ENCODE measurements at regions not wholly inside any gene's neighbourhood (a gene's known extent, or its start where the extent isn't known, plus 50 kb on each side); places are given as distances from the start of the nearest gene placed in this dataset.
A peak's percentile ranks its signal among the peaks of the same experiment; 100 is the strongest.

- DNase-seq (ENCODE audit: low spot score) (no peak), ATAC-seq (peak; percentile 16; the same call in 1 of the 3 replicates)
- H2AFZ ChIP-seq: peak overlapping the region; percentile 38; the same call in 1 of the 2 replicates
- Mint-ChIP-seq H3K27me3 (ENCODE audit: insufficient read depth, low read depth, poor library complexity) (peaks cover 8% of the 10 kb centered on the region), H3K4me1 (peaks cover 21% of the 10 kb centered on the region), H3K4me3 (no peak overlapping the region), H3K36me3 (ENCODE audit: low read depth) (no peaks in the 10 kb centered on the region), H3K27ac (peak overlapping the region; percentile 56; the same call in 1 of the 2 replicates), H3K9me3 (no peaks in the 10 kb centered on the region)
- H3K27ac ChIP-seq (ENCODE audit: low read depth): no peak overlapping the region
- no peak overlapping the region for H3K4me3 ChIP-seq
- H3K4me2 ChIP-seq: no peak overlapping the region
- H3F3A ChIP-seq (replicated peaks; ENCODE audit: low read depth): no peaks in the 10 kb centered on the region
- peaks cover 10% of the 10 kb centered on the region; the same call in 1 of the 2 replicates for H3K4me1 ChIP-seq (ENCODE audit: insufficient read depth)
- H3K9me2 ChIP-seq (ENCODE audit: insufficient read depth): 0 out of 2 replicates have a peak, but pooled peaks cover 7% of the 10 kb centered on the region
- H3K79me2 ChIP-seq (replicated peaks; ENCODE audit: insufficient read depth): no peaks in the 10 kb centered on the region
- TF ChIP-seq EZH2 (IDR thresholded peaks at IDR 0.05; ENCODE audit: low read depth, unreplicated experiment) (no peak), REST (IDR thresholded peaks at IDR 0.05; ENCODE audit: unreplicated experiment) (no peak)
- no peaks in the 10 kb centered on the region for H3K27me3 ChIP-seq (ENCODE audit: insufficient read depth)
- no peaks in the 10 kb centered on the region for H4K20me1 ChIP-seq (replicated peaks; ENCODE audit: insufficient read depth)
- no peaks in the 10 kb centered on the region for H3K36me3 ChIP-seq (ENCODE audit: insufficient read depth)
Observed at GRCh38 chr3:10625323-10625722, 119.9 kb upstream of the ATP2B2 start.

DNA sequence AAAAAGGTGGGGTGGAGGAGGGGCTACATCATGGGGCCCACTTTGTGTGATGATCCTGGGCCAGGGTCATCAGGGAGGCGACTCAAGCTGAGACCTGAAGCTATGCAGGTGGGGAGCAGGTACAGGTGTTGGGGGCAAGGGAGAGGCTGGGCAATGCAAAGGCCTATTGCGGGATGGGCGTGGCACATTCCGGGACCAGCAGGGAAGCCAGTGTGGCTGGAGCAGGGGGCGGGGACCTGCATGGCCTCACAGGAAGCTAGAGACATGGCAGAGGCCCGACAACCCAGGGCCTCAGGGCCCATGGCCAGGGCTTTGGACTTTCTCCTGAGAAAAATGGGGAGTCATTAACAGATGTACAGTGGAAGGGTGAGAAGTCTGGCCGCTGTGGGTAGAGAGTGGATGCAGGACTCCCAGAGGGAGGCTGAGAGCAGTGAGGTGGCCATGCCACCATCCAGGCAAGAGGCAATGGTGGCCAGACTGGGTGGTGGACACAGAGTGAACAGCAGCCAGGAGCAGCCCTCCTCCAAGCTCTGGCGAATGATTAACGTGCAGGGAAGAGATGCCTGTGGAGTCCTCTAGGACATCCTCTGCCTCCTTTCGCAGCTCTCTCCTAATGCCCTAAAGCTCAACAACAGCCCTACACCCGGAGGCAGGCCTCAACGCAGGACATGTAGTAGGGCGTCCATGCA, 122.6 kb upstream of the ATP2B2 start:
- H4K20me1 ChIP-seq (replicated peaks; ENCODE audit: insufficient read depth): no peaks in the 10 kb centered on the region
- H3K36me3 ChIP-seq (ENCODE audit: insufficient read depth): no peaks in the 10 kb centered on the region
- peaks cover 10% of the 10 kb centered on the region; the same call in 1 of the 2 replicates for H3K4me1 ChIP-seq (ENCODE audit: insufficient read depth)
- H3K27me3 ChIP-seq (ENCODE audit: insufficient read depth): no peaks in the 10 kb centered on the region
- 0 out of 2 replicates have a peak, but pooled peaks cover 7% of the 10 kb centered on the region for H3K9me2 ChIP-seq (ENCODE audit: insufficient read depth)
- H2AFZ ChIP-seq: no peak overlapping the region
- no peaks in the 10 kb centered on the region for H3K36me3 Mint-ChIP-seq (ENCODE audit: low read depth)
- no peaks in the 10 kb centered on the region for H3K79me2 ChIP-seq (replicated peaks; ENCODE audit: insufficient read depth)
- no peak overlapping the region; the same call in 1 of the 2 replicates for H3K27ac Mint-ChIP-seq
- no peak overlapping the region for H3K27ac ChIP-seq (ENCODE audit: low read depth)
- H3K4me3 Mint-ChIP-seq: no peak overlapping the region
- H3F3A ChIP-seq (replicated peaks; ENCODE audit: low read depth): no peaks in the 10 kb centered on the region
- no peak overlapping the region for H3K4me3 ChIP-seq
- H3K4me2 ChIP-seq: peak overlapping the region; percentile 57; the same call in 1 of the 2 replicates
- ATAC-seq: peak; percentile 90
- H3K27me3 Mint-ChIP-seq (ENCODE audit: insufficient read depth, low read depth, poor library complexity): peaks cover 11% of the 10 kb centered on the region
- DNase-seq (ENCODE audit: low spot score): peak; percentile 61
- H3K9me3 Mint-ChIP-seq: no peaks in the 10 kb centered on the region
- peaks cover 20% of the 10 kb centered on the region for H3K4me1 Mint-ChIP-seq
- TF ChIP-seq ZNF114 (CRISPR knock-in tag; IDR thresholded peaks at IDR 0.05) (no peak), JUNB (IDR thresholded peaks at IDR 0.05; ENCODE audit: unreplicated experiment) (no peak), NANOG (IDR thresholded peaks at IDR 0.05; ENCODE audit: borderline replicate concordance) (no peak), ZNF331 (CRISPR knock-in tag; IDR thresholded peaks at IDR 0.05; ENCODE audit: low read depth) (no peak)
- TF ChIP-seq, protein P1, sequence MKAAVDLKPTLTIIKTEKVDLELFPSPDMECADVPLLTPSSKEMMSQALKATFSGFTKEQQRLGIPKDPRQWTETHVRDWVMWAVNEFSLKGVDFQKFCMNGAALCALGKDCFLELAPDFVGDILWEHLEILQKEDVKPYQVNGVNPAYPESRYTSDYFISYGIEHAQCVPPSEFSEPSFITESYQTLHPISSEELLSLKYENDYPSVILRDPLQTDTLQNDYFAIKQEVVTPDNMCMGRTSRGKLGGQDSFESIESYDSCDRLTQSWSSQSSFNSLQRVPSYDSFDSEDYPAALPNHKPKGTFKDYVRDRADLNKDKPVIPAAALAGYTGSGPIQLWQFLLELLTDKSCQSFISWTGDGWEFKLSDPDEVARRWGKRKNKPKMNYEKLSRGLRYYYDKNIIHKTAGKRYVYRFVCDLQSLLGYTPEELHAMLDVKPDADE (IDR thresholded peaks at IDR 0.05): no peak
- TF ChIP-seq, protein P2, sequence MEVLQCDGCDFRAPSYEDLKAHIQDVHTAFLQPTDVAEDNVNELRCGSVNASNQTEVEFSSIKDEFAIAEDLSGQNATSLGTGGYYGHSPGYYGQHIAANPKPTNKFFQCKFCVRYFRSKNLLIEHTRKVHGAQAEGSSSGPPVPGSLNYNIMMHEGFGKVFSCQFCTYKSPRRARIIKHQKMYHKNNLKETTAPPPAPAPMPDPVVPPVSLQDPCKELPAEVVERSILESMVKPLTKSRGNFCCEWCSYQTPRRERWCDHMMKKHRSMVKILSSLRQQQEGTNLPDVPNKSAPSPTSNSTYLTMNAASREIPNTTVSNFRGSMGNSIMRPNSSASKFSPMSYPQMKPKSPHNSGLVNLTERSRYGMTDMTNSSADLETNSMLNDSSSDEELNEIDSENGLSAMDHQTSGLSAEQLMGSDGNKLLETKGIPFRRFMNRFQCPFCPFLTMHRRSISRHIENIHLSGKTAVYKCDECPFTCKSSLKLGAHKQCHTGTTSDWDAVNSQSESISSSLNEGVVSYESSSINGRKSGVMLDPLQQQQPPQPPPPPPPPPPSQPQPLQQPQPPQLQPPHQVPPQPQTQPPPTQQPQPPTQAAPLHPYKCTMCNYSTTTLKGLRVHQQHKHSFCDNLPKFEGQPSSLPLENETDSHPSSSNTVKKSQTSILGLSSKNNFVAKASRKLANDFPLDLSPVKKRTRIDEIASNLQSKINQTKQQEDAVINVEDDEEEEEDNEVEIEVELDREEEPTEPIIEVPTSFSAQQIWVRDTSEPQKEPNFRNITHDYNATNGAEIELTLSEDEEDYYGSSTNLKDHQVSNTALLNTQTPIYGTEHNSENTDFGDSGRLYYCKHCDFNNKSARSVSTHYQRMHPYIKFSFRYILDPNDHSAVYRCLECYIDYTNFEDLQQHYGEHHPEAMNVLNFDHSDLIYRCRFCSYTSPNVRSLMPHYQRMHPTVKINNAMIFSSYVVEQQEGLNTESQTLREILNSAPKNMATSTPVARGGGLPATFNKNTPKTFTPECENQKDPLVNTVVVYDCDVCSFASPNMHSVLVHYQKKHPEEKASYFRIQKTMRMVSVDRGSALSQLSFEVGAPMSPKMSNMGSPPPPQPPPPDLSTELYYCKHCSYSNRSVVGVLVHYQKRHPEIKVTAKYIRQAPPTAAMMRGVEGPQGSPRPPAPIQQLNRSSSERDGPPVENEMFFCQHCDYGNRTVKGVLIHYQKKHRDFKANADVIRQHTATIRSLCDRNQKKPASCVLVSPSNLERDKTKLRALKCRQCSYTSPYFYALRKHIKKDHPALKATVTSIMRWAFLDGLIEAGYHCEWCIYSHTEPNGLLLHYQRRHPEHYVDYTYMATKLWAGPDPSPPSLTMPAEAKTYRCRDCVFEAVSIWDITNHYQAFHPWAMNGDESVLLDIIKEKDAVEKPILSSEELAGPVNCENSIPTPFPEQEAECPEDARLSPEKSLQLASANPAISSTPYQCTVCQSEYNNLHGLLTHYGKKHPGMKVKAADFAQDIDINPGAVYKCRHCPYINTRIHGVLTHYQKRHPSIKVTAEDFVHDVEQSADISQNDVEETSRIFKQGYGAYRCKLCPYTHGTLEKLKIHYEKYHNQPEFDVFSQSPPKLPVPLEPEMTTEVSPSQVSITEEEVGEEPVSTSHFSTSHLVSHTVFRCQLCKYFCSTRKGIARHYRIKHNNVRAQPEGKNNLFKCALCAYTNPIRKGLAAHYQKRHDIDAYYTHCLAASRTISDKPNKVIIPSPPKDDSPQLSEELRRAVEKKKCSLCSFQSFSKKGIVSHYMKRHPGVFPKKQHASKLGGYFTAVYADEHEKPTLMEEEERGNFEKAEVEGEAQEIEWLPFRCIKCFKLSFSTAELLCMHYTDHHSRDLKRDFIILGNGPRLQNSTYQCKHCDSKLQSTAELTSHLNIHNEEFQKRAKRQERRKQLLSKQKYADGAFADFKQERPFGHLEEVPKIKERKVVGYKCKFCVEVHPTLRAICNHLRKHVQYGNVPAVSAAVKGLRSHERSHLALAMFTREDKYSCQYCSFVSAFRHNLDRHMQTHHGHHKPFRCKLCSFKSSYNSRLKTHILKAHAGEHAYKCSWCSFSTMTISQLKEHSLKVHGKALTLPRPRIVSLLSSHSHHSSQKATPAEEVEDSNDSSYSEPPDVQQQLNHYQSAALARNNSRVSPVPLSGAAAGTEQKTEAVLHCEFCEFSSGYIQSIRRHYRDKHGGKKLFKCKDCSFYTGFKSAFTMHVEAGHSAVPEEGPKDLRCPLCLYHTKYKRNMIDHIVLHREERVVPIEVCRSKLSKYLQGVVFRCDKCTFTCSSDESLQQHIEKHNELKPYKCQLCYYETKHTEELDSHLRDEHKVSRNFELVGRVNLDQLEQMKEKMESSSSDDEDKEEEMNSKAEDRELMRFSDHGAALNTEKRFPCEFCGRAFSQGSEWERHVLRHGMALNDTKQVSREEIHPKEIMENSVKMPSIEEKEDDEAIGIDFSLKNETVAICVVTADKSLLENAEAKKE (CRISPR knock-in tag; IDR thresholded peaks at IDR 0.05): no peak
